HG02798 (cell line): ENCODE measurements at regions not wholly inside any gene's neighbourhood (a gene's known extent, or its start where the extent isn't known, plus 50 kb on each side); places are given as distances from the start of the nearest gene placed in this dataset.
A peak's percentile ranks its signal among the peaks of the same experiment; 100 is the strongest.

Experiments used
- ATAC-seq: cut with Tn5 transposase; IDR thresholded peaks from one replicate; pipeline ENCODE4 v1.9.1; 2021; ENCODE audit warnings: mild to moderate bottlenecking; ENCODE audit not compliant: unreplicated experiment, poor library complexity

GRCh38 chr3:18652781-18653180 lies 227.6 kb upstream of the SATB1 start:
- ATAC-seq: no peak

- ATAC-seq: no peak
These were observed 225.6 kb upstream of the SATB1 start for GRCh38 chr3:18650731-18651130.

GRCh38 chr3:18649666-18650363 lies 224.7 kb upstream of the SATB1 start:
- ATAC-seq: peak; percentile 77

DNA sequence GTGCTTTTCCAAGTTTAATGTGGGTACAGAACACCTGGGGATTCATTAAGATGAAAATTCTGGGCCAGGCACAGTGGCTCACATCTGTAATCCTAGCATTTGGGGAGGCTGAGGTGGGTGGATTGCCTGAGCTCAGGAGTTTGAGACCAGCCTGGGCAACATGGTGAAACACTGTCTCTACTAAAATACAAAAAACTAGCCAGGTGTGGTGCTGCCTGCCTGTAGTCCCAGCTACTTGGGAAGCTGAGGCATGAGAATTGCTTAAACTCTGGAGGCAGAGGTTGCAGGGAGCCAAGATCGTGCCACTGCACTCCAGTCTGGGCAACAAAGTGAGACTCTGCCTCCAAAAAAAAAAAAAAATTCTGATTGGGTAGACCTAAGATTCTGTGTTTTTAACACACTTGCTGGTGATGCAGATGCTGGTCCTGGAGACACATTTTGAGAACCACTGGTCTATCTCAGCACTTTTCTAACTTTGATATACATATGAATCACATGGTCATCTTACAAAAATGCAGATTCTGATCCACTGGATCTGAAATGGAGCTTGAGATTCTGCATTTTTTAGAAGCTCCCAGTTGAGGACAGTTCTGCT lies 223.8 kb upstream of the SATB1 start:
- ATAC-seq: no peak

DNA sequence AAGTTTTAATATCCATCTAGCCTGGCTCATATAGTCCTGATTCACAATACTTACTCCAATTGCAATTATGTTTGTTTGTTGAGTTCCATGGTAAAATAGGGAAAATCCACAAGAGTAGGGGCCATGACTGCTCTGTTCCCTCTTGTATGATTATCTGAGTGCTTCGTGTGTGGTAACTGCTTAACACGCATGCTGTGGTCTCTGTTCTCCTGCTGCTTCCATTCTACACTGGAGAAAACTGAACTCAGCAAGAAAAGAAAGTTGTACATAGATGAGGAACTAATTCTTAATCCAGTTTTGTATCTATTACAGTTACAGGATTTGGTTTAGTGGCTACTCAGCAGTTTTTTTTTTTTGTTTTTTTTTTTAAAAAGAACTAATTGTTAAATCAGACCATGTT lies 223.0 kb upstream of the SATB1 start:
- ATAC-seq: no peak

DNA sequence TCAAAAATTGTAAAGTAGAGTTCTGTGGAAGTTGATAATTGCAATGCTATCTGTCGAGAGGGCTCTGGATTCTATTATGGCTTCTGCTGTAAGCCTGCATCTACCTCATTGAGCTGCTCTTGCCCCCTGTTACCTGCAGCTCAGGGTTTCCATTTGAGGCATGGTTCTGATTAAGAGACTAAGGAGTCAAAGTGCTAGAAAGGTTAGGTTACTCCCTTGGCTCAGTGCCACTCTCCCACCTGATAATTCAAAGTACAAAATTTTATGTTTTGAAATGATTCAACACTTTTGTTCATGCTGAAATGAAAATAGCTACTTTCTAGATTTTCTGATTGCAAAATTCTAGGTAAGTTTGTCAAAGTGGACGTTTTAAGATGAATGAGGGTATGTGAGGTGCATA lies 220.5 kb upstream of the SATB1 start:
- ATAC-seq: no peak

GRCh38 chr3:18643281-18643680 lies 218.1 kb upstream of the SATB1 start:
- no peak for ATAC-seq

GRCh38 chr3:18641916-18642315 lies 216.8 kb upstream of the SATB1 start:
- ATAC-seq: no peak

GRCh38 chr3:18635215-18635614 lies 210.1 kb upstream of the SATB1 start:
- ATAC-seq: no peak

DNA sequence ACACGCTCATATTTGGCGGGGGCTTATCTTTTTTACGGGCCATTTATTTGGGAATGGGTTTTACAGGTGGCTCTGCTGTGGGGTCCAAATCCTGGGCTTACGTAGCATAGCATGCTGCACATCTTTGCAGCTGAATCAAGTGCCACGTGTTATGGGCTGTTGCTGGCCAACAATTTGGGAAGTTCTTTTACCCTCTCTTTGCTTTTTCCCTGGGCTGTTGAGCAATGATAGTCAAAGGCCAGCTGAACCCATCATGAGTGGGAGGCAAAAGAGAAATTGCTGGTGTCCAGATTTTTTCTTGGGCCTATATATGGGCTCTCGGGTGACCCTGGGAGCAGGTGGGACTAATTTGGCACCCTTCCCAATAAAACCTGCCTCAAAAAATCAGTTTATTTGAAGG lies 209.3 kb upstream of the SATB1 start:
- ATAC-seq: no peak

DNA sequence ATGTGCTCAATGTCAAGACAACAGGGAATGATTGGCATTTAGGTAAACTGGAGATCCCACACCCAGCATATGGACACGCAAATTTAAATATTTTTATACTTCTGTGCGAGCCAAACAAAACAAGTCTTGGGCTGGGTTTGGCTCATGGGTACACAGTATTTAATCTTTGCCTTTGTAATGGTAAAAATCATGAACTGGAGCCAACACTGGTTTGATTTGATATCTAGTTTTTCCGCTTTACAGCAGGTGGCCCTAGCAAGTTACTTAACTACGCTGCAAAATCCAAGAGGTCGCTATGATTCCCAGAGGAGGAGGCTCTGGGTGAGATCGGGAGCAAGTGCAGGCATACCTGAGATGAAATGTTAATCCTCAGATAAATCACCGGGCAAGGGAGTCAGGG lies 207.9 kb upstream of the SATB1 start:
- no peak for ATAC-seq

- no peak for ATAC-seq
These were observed 205.2 kb upstream of the SATB1 start for GRCh38 chr3:18630295-18630694.

- no peak for ATAC-seq
These were observed 199.9 kb upstream of the SATB1 start for GRCh38 chr3:18625085-18625484.

DNA sequence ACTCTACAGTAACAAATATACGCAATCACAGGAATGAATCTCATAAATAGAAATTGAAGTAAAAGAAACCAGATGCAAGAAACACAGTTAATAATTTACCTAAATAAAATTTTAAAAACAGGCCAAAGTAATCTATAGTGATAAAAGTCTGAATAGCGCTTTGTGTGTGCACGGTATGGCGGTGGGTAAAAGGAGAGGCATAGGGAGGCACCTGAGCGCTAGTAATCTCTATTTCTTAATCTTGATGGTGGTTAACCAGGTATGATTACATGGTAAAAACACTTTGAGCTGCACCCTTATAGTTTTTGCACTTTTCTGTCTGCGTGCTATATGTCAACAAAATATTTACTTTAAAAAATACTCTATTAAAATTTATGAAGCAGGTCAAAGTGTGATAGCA lies 198.1 kb upstream of the SATB1 start:
- ATAC-seq: no peak

GRCh38 chr3:18618723-18619122 lies 193.6 kb upstream of the SATB1 start:
- no peak for ATAC-seq

- no peak for ATAC-seq
These were observed 186.9 kb upstream of the SATB1 start for GRCh38 chr3:18611991-18612390.

DNA sequence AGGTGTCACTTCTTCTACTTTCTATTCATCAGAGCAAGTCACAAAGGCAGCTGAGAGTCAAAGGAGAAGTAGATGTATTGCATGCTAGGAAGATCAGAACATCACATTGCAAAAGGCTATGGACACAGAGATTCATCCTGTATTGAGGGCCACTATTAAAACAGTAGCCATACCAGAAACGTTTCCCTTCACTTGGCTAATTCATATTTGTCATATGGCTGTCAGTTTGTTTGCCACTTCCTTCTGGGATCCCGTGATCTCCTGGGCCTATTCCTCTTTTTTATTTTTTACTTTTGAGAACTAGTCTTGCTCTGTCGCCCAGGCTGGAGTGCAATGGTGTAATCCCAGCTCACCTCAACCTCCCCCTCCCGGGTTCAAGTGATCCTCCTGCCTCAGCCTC lies 184.0 kb upstream of the SATB1 start:
- ATAC-seq: no peak

GRCh38 chr3:18597919-18598318 lies 172.8 kb upstream of the SATB1 start:
- ATAC-seq: no peak

DNA sequence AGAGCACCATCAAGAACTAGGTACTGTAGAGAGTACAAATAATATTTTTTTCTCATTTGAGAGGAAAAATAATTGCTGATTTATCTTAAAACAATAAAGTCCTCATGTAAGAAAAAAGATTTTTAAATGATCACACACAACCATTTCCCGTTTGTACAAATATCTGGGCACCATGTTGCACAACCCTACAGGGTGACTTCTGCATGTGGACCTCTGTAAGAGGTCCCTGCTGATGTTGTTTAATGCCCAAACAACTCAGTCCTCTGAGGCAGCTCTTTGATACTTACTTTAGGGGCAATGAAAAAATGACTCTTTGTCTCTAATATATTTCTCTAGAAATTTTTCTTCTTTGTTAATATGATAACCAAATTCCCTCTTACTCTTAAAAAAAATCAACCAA lies 168.1 kb upstream of the SATB1 start:
- ATAC-seq: no peak

GRCh38 chr3:18591120-18591519 lies 166.0 kb upstream of the SATB1 start:
- ATAC-seq: no peak

DNA sequence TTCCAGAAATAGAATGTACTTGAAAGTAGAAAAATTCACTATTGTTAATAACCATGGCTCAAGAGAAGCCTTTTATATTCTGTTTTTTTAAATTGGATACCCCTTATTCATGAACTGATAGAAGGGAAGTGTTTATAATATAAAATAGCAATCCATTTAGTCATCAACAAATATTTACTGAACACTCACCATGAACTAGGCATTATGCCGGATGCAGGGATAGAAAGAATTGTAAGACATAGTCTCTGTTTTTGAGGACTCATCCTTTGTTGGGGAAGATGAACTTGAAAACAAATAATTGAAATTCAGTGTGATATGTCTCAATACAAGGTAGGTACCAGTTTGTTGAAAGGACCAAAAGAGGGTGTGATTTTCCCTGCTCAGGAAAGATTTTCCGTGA lies 160.9 kb upstream of the SATB1 start:
- ATAC-seq: no peak
